ENCODE measurements at regions not wholly inside any gene's neighbourhood (a gene's known extent, or its start where the extent isn't known, plus 50 kb on each side); places are given as distances from the start of the nearest gene placed in this dataset.

DNA sequence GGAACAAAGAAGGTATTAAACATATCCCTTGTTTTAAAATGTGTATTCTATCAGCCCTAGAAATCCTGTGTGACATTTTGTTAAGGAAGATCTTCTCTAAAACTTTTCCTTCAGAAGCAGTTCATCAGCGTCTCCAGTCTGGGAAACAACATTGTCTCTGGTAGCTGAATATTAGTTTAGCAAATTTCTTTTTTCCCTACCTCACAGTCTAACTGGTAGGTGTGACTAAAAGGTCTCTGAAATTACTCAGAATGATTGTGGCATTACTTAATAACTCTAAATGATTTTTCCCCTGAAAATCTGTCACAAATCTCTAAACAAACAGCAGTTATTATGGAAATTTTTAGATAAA lies 1044.8 kb downstream of the FLRT2 start:
- WGBS (ENCODE audit: insufficient coverage, insufficient replicate concordance, low lambda C conversion rate, missing lambda C conversion rate): 0% methylated on average over 1 of the region's 1 CpG
- H3K9me3 ChIP-seq (replicated peaks; ENCODE audit: control insufficient read depth, insufficient read depth, low read length): no peaks in the 10 kb centered on the region; the same call in 2 of the 3 replicates
- H4K20me1 ChIP-seq (ENCODE audit: control insufficient read depth, insufficient read depth): no peaks in the 10 kb centered on the region
- no peaks in the 10 kb centered on the region for H3K27me3 ChIP-seq (replicated peaks in 1 of 2; ENCODE audit: control insufficient read depth in 2 of 2, insufficient read depth in 2 of 2, low read length in 1 of 2)
- no TSS peak for BruUV-seq (replicated peaks)
- H3K79me2 ChIP-seq (ENCODE audit: control insufficient read depth, insufficient read depth, low read length): no peaks in the 10 kb centered on the region
- no peak overlapping the region for H3K27ac ChIP-seq (ENCODE audit: control insufficient read depth, insufficient read depth)
- TF ChIP-seq BCL11A (IDR thresholded peaks at IDR 0.05; ENCODE audit: low read depth, low read length) (no peak), IRF3 (IDR thresholded peaks at IDR 0.05) (no peak), POLR2AphosphoS2 (IDR thresholded peaks at IDR 0.05; ENCODE audit: low read depth, low read length) (no peak), ASH2L (IDR thresholded peaks at IDR 0.05; ENCODE audit: borderline replicate concordance, low read depth) (no peak)
- no peak for ATAC-seq
- H3K36me3 ChIP-seq (ENCODE audit: control insufficient read depth in 2 of 2, insufficient read depth in 2 of 2, low read length in 1 of 2): no peaks in the 10 kb centered on the region
- H3K4me1 ChIP-seq (ENCODE audit: control insufficient read depth, insufficient read depth, low read length): no peaks in the 10 kb centered on the region
- in situ Hi-C loops (cut with MboI): no loop called here
- intact Hi-C loops (cut with micrococcal nuclease; ENCODE audit: unreplicated experiment): no loop called here
- FAIRE-seq: no peak
- H3K4me2 ChIP-seq (ENCODE audit: control insufficient read depth, insufficient read depth): no peak overlapping the region
- H3K4me3 ChIP-seq: no peak overlapping the region
- no peak for DNase-seq (ENCODE audit: low read depth, low spot score)
- no peak overlapping the region for H3K9ac ChIP-seq (ENCODE audit: control insufficient read depth, insufficient read depth, low read length)
- SMC1A ChIA-PET (ENCODE audit: uncharacterized antibody, unreplicated experiment): interaction anchor here (0.7 kb wide), 1 partner anchor 32 kb away, joined by 3 read pairs; no protein-coding TSS in a partner anchor
- POLR2A ChIA-PET: no interaction called here
- no peak overlapping the region for H2AFZ ChIP-seq (ENCODE audit: control insufficient read depth, low read depth, low read length)
- CTCF ChIA-PET: no interaction called here
- RAD21 ChIA-PET (ENCODE audit: unreplicated experiment): no interaction called here

DNA sequence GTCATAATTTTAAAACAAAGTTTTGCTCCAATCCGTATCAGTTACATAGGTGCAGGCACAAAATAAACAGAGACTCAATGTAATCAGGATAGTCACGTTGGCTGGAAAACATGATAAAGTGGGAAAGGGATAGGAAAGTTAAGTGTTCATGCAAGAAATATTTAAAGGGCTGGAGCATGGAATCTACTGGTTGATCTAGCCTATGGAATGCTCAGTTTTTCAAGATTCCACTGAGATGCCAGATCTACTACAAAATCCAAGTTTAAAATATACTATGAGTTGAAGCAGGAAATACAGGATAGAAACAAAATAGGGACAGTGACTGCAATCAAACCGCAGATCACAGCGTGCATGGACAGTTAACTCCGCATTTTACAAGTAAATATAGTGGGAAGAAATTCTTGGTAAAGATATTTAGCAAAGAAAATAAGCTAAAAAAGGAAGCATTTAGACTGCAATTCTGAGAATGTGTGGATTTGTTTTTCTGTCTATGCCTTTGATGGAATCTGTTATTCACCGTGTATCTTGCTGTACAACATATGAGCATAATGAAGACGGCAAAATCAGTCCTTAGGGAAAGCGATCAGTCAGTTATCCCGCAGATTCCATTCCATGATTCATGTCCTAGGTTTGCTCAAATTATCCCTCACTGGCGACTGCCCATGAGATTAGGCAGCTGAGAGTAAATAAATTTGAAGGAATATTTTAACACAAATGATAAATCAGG lies 1044.3 kb downstream of the FLRT2 start:
- H2AFZ ChIP-seq (ENCODE audit: control insufficient read depth, low read depth, low read length): no peak overlapping the region
- no peaks in the 10 kb centered on the region for H3K36me3 ChIP-seq (ENCODE audit: control insufficient read depth in 2 of 2, insufficient read depth in 2 of 2, low read length in 1 of 2)
- ChIA-PET SMC1A (ENCODE audit: uncharacterized antibody, unreplicated experiment) (no interaction called here), POLR2A (no interaction called here), RAD21 (ENCODE audit: unreplicated experiment) (no interaction called here), CTCF (no interaction called here)
- no peaks in the 10 kb centered on the region for H3K4me1 ChIP-seq (ENCODE audit: control insufficient read depth, insufficient read depth, low read length)
- WGBS (ENCODE audit: insufficient coverage, insufficient replicate concordance, low lambda C conversion rate, missing lambda C conversion rate): 36% methylated on average over 10 of the region's 10 CpGs
- FAIRE-seq (no peak), ATAC-seq (no peak), DNase-seq (ENCODE audit: low read depth, low spot score) (no peak)
- BruUV-seq (replicated peaks): no TSS peak
- no peak overlapping the region for H3K4me3 ChIP-seq
- no peaks in the 10 kb centered on the region for H3K79me2 ChIP-seq (ENCODE audit: control insufficient read depth, insufficient read depth, low read length)
- no peak overlapping the region for H3K4me2 ChIP-seq (ENCODE audit: control insufficient read depth, insufficient read depth)
- in situ Hi-C loops (cut with MboI): no loop called here
- intact Hi-C loops (cut with micrococcal nuclease; ENCODE audit: unreplicated experiment): no loop called here
- no peaks in the 10 kb centered on the region for H3K27me3 ChIP-seq (replicated peaks in 1 of 2; ENCODE audit: control insufficient read depth in 2 of 2, insufficient read depth in 2 of 2, low read length in 1 of 2)
- H4K20me1 ChIP-seq (ENCODE audit: control insufficient read depth, insufficient read depth): no peaks in the 10 kb centered on the region
- no peak overlapping the region for H3K9ac ChIP-seq (ENCODE audit: control insufficient read depth, insufficient read depth, low read length)
- H3K27ac ChIP-seq (ENCODE audit: control insufficient read depth, insufficient read depth): no peak overlapping the region
- H3K9me3 ChIP-seq (replicated peaks; ENCODE audit: control insufficient read depth, insufficient read depth, low read length): no peaks in the 10 kb centered on the region
- TF ChIP-seq RFX5 (IDR thresholded peaks at IDR 0.05; ENCODE audit: low read depth, low read length): no peak
- no peak for TF ChIP-seq RB1 (IDR thresholded peaks at IDR 0.05; ENCODE audit: borderline replicate concordance)
- no peak for TF ChIP-seq BRCA1 (IDR thresholded peaks at IDR 0.05; ENCODE audit: low read depth, low read length)
- TF ChIP-seq KAT2A (conservative IDR thresholded peaks at IDR 0.05; ENCODE audit: control insufficient read depth, low read depth, low read length): no peak
- no peak for TF ChIP-seq PKNOX1 (IDR thresholded peaks at IDR 0.05)
- TF ChIP-seq EGR1 (IDR thresholded peaks at IDR 0.05; ENCODE audit: borderline replicate concordance in 1 of 2, low read depth in 2 of 2, low read length in 2 of 2): no peak
- TF ChIP-seq, protein P1, sequence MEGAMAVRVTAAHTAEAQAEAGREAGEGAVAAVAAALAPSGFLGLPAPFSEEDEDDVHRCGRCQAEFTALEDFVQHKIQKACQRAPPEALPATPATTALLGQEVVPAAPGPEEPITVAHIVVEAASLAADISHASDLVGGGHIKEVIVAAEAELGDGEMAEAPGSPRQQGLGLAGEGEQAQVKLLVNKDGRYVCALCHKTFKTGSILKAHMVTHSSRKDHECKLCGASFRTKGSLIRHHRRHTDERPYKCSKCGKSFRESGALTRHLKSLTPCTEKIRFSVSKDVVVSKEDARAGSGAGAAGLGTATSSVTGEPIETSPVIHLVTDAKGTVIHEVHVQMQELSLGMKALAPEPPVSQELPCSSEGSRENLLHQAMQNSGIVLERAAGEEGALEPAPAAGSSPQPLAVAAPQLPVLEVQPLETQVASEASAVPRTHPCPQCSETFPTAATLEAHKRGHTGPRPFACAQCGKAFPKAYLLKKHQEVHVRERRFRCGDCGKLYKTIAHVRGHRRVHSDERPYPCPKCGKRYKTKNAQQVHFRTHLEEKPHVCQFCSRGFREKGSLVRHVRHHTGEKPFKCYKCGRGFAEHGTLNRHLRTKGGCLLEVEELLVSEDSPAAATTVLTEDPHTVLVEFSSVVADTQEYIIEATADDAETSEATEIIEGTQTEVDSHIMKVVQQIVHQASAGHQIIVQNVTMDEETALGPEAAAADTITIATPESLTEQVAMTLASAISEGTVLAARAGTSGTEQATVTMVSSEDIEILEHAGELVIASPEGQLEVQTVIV (IDR thresholded peaks at IDR 0.05; ENCODE audit: borderline replicate concordance, partially characterized antibody): no peak
- no peak for TF ChIP-seq NFYA (IDR thresholded peaks at IDR 0.05; ENCODE audit: borderline replicate concordance, low read depth, low read length)
- TF ChIP-seq ESRRA (IDR thresholded peaks at IDR 0.05; ENCODE audit: low read length): no peak
- TF ChIP-seq ZBED1 (IDR thresholded peaks at IDR 0.05; ENCODE audit: borderline replicate concordance): no peak
